H4 (cell line): ENCODE measurements at regions not wholly inside any gene's neighbourhood (a gene's known extent, or its start where the extent isn't known, plus 50 kb on each side); places are given as distances from the start of the nearest gene placed in this dataset.

Experiments used
- DNase-seq: peaks from one replicate; pipeline ENCODE4 v3.0.0-alpha.2; 2015; ENCODE audit warnings: low spot score

DNA sequence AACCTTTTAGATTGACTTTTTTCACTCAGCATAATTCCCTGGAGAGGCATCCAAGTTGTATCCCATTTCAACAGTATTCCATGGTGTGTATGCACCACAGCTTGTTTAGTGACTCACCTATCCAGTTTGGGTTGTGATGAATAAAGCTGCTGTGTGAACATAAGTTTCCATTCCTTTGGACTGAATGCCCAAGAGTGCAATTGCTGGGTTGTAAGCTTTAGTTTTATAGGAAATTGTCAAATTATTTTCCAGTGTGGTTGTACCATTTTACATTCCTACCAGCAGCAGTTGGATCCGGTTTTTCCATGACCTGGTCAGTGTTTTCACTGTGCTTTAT is 60.9 kb upstream of the TMED7 start:
- peak; percentile 46 for DNase-seq

DNA sequence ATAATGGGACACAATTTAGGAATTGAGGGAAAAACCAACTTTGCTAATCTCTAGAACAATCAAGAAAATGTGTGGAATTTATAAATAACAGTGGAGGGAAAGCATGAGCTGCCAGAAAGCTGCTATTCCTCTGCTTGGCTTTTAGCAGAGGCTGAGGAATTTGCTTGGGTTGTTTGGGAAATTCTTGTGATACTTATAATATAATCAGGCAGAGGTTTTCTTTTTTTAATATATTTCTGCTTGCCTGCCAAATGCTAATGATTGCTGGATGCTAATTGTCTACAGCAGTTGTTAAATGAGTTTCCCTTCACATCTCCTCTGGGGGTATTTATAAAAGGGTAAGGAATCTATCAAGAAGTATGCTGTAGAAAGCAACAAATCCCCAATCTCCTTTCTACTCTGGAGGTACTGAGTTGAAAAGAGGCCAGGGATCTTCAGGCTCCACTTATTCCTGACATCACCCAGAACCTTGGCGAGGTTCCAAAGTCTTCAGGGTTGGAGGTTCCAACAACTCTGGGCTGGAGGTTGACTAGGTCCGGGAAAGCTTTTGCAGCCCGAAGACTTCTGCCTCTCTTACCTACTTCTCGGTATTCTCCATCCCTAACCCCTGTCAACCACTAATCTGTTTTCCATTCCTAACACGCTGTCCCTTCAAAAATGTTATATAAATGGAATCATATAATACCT is 60.4 kb upstream of the TMED7 start:
- peak; percentile 41 for DNase-seq

DNA sequence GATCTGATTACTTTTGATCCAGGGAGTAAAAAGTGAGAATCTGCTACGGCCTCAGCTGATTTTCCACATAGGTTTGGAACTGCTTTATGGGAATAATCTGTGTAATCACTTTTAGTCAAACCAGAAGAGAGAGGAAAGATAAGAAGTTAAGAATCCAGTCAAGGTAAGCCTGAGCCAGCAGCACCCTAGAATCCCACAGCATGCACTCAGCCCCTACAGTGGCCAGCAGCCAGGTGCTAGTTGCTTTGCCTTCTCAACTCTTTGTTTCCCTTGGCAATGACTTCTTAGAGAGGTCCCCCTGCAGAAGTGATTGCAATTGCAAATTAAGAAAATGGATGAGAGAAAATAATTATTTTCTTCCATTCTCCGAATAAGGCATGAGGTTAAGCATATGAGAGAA is 59.7 kb upstream of the TMED7 start:
- DNase-seq, result no peak

DNA sequence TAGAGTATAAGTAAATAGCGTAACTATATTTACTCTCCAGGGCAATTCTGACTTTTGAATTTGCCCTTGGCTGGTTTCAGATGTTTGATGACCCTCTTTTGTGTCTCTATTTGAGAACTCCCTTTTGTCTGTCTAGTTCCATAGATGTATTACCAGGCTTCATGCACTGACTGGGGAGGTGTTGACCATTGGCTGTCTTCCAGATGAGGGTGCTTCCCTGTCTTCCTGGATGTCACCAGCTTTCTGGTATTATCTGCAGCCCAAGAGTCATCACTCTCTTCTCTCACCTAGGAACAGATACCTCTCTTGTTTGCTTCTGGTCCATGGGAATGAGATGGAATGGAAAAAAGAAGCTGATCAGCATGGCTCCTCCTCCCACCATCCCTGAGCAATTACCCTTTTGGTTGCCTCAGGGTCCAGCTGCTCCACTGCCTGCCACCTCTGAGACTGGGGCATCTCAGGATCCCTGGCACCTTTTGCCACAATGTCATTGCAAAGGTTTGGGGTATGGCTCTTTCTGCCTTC is 58.7 kb upstream of the TMED7 start:
- DNase-seq, result no peak

DNA sequence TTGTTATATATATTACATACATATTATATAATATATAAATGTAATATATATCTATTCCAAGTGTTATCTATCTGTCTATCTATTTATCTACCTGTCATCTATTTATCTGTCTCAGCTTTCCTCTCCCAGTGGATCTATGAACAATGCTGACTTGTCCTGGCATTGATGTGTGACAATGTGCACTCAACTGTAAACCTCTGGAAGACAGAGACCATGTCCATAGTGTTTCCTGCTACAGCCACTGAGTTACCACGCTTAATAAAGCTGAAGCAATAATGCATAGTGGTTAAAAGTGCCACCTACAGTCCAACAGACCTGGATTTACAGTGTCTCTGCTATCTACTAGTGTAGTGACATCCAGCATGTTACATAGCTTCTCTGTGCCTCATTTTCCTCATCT is 57.2 kb upstream of the TMED7 start:
- no peak for DNase-seq
